ENCODE measurements at regions not wholly inside any gene's neighbourhood (a gene's known extent, or its start where the extent isn't known, plus 50 kb on each side); places are given as distances from the start of the nearest gene placed in this dataset.
"Not testable (repeated sequence)": the region's sequence is repeated elsewhere in the genome, so short reads cannot be mapped to it uniquely, and the experiment has no call there.

DNA sequence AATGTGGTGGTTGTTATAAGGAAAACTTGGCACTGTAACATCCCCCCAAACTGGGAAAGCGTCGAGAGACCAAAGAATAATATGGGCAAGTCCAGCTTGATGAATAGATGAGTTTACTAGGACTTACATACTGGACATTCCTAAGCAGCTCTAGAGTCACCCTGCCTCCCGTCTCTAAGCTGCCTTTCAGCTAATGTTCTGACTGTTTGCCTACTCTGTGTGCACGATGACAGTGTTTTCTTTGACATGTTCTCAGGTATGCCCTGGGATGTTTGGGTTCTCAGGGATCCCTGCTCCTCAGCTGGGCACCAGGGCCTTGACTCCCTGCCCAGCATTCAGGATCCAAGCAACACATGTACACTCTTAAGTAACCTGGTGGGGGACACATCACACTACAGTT, 87.5 kb downstream of the MRPL57 start:
- H3K9me3 ChIP-seq; H3K36me3 ChIP-seq (replicated peaks in 1 of 2; ENCODE audit: control insufficient read depth in 1 of 2, insufficient read depth in 2 of 2, low read length in 1 of 2); H3K27ac ChIP-seq (ENCODE audit: low read depth in 2 of 2, low read length in 1 of 2); H3K4me2 ChIP-seq; H3F3A ChIP-seq (replicated peaks; ENCODE audit: insufficient read depth); H3K4me3 ChIP-seq (ENCODE audit: low read depth in 2 of 2, low read length in 1 of 2); H3K27me3 ChIP-seq (ENCODE audit: insufficient read depth); H3K4me1 ChIP-seq (ENCODE audit: control insufficient read depth in 1 of 2, insufficient read depth in 2 of 2, low read depth in 1 of 2, low read length in 1 of 2); POLR2A ChIA-PET; CTCF ChIA-PET; H3K9me2 ChIP-seq; H4K20me1 ChIP-seq (ENCODE audit: insufficient read depth); H2AFZ ChIP-seq (ENCODE audit: low read depth); H3K9ac ChIP-seq; H3K79me2 ChIP-seq (ENCODE audit: insufficient read depth); DNase-seq: not testable (repeated sequence)
- 55% methylated on average over 2 of the region's 4 CpGs for WGBS (ENCODE audit: low lambda C conversion rate)

- H3K79me2 ChIP-seq (ENCODE audit: insufficient read depth); H3K27me3 ChIP-seq (ENCODE audit: insufficient read depth); H4K20me1 ChIP-seq (ENCODE audit: insufficient read depth); H3K4me2 ChIP-seq; DNase-seq; H3K9me3 ChIP-seq; POLR2A ChIA-PET; H3K36me3 ChIP-seq (replicated peaks in 1 of 2; ENCODE audit: control insufficient read depth in 1 of 2, insufficient read depth in 2 of 2, low read length in 1 of 2); H3K27ac ChIP-seq (ENCODE audit: low read depth in 2 of 2, low read length in 1 of 2); H3K9ac ChIP-seq; H3K4me3 ChIP-seq (ENCODE audit: low read depth in 2 of 2, low read length in 1 of 2); CTCF ChIA-PET; H3K4me1 ChIP-seq (ENCODE audit: control insufficient read depth in 1 of 2, insufficient read depth in 2 of 2, low read depth in 1 of 2, low read length in 1 of 2); H2AFZ ChIP-seq (ENCODE audit: low read depth); H3K9me2 ChIP-seq; H3F3A ChIP-seq (replicated peaks; ENCODE audit: insufficient read depth): not testable (repeated sequence)
- WGBS (ENCODE audit: low lambda C conversion rate): 2% methylated on average over 1 of the region's 1 CpG
- TF ChIP-seq, protein P1, sequence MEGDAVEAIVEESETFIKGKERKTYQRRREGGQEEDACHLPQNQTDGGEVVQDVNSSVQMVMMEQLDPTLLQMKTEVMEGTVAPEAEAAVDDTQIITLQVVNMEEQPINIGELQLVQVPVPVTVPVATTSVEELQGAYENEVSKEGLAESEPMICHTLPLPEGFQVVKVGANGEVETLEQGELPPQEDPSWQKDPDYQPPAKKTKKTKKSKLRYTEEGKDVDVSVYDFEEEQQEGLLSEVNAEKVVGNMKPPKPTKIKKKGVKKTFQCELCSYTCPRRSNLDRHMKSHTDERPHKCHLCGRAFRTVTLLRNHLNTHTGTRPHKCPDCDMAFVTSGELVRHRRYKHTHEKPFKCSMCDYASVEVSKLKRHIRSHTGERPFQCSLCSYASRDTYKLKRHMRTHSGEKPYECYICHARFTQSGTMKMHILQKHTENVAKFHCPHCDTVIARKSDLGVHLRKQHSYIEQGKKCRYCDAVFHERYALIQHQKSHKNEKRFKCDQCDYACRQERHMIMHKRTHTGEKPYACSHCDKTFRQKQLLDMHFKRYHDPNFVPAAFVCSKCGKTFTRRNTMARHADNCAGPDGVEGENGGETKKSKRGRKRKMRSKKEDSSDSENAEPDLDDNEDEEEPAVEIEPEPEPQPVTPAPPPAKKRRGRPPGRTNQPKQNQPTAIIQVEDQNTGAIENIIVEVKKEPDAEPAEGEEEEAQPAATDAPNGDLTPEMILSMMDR (IDR thresholded peaks at IDR 0.05): peak; percentile 38; the same call in 1 of the 2 replicates
Observed at GRCh38 chr13:21268485-21268884, 92.0 kb downstream of the MRPL57 start.

GRCh38 chr13:21272439-21272838, 96.0 kb downstream of the MRPL57 start:
- H3K4me2 ChIP-seq: not testable (repeated sequence)

DNA sequence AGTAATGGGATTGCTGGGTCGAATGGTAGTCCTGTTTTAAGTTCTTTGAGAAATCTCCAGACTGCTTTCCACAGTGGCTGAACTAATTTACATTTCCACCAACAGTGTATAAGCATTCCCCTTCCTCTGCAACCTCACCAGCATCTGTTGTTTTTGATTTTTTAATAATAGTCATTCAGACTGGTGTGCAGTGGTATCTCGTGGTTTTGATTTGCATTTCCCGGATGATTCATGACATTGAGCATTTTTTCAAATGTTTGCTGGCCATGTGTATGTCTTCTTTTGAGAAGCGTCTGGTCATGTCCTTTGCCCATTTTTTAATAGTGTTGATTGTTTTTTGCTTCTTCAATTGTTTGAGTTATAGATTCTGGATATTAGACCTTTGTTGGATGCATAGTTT, 98.0 kb downstream of the MRPL57 start:
- H2AFZ ChIP-seq (ENCODE audit: low read depth); H3K36me3 ChIP-seq (replicated peaks in 1 of 2; ENCODE audit: control insufficient read depth in 1 of 2, insufficient read depth in 2 of 2, low read length in 1 of 2); CTCF ChIA-PET; H3K4me3 ChIP-seq (ENCODE audit: low read depth in 2 of 2, low read length in 1 of 2); DNase-seq; H3K4me2 ChIP-seq; H3K27me3 ChIP-seq (ENCODE audit: insufficient read depth); H3K9ac ChIP-seq; H3K9me2 ChIP-seq; POLR2A ChIA-PET; H3F3A ChIP-seq (replicated peaks; ENCODE audit: insufficient read depth); H3K27ac ChIP-seq (ENCODE audit: low read depth in 2 of 2, low read length in 1 of 2); H3K4me1 ChIP-seq (ENCODE audit: control insufficient read depth in 1 of 2, insufficient read depth in 2 of 2, low read depth in 1 of 2, low read length in 1 of 2); H4K20me1 ChIP-seq (ENCODE audit: insufficient read depth); H3K79me2 ChIP-seq (ENCODE audit: insufficient read depth); H3K9me3 ChIP-seq: not testable (repeated sequence)
- 20% methylated on average over 4 of the region's 4 CpGs for WGBS (ENCODE audit: low lambda C conversion rate)

More at GRCh38 chr13:21272439-21272838, 96.0 kb downstream of the MRPL57 start:
- H3K4me3 ChIP-seq (ENCODE audit: low read depth in 2 of 2, low read length in 1 of 2); H3K36me3 ChIP-seq (replicated peaks in 1 of 2; ENCODE audit: control insufficient read depth in 1 of 2, insufficient read depth in 2 of 2, low read length in 1 of 2); H3K9me2 ChIP-seq; H3K79me2 ChIP-seq (ENCODE audit: insufficient read depth); POLR2A ChIA-PET; H3K4me1 ChIP-seq (ENCODE audit: control insufficient read depth in 1 of 2, insufficient read depth in 2 of 2, low read depth in 1 of 2, low read length in 1 of 2); H3K9me3 ChIP-seq; H4K20me1 ChIP-seq (ENCODE audit: insufficient read depth); CTCF ChIA-PET; H3K27ac ChIP-seq (ENCODE audit: low read depth in 2 of 2, low read length in 1 of 2); DNase-seq; H3F3A ChIP-seq (replicated peaks; ENCODE audit: insufficient read depth); H3K27me3 ChIP-seq (ENCODE audit: insufficient read depth); H2AFZ ChIP-seq (ENCODE audit: low read depth); H3K9ac ChIP-seq: not testable (repeated sequence)
- 69% methylated on average over 6 of the region's 6 CpGs for WGBS (ENCODE audit: low lambda C conversion rate)

Data from SK-N-SH (cell line).